Brain microvascular endothelial cell (primary cell): ENCODE measurements at regions not wholly inside any gene's neighbourhood (a gene's known extent, or its start where the extent isn't known, plus 50 kb on each side); places are given as distances from the start of the nearest gene placed in this dataset.
"Not testable (repeated sequence)": the region's sequence is repeated elsewhere in the genome, so short reads cannot be mapped to it uniquely, and the experiment has no call there.

ENCODE experiments used
- DNase-seq: peaks from one replicate; pipeline ENCODE4 v3.0.0-alpha.2; 2020
- H3K27ac ChIP-seq: fragments of 250-450 bp; sonication (Bioruptor Pico); 2 replicates; pipeline ENCODE4 v1.5.1; 2020; ENCODE audit warnings: mild to moderate bottlenecking, moderate library complexity
- H3K27me3 ChIP-seq: fragments of 250-450 bp; sonication (Bioruptor Pico); replicated peaks from 2 replicates; pipeline ENCODE4 v1.5.1; 2020; ENCODE audit warnings: mild to moderate bottlenecking
- H3K36me3 ChIP-seq: fragments of 250-450 bp; sonication (Bioruptor Pico); replicated peaks from 2 replicates; pipeline ENCODE4 v1.5.1; 2020; ENCODE audit warnings: mild to moderate bottlenecking
- H3K4me3 ChIP-seq: 2 replicates; pipeline ENCODE4 v1.5.1; 2011; ENCODE audit warnings: low read depth, mild to moderate bottlenecking, control low read depth, low read length, moderate library complexity
- in situ Hi-C: cut with HindIII; loops from 2 replicates; pipeline ENCODE4 v1.10.0; 2017; ENCODE audit warnings: low sequenced_read_pairs, low pct_ligation_motif_present
- TF ChIP-seq, protein P1 (sequence below): IDR thresholded peaks from 2 replicates; pipeline ENCODE4 v1.5.1; 2011; ENCODE audit warnings: low read depth, mild to moderate bottlenecking, moderate library complexity, low read length, control low read depth, inconsistent platforms; ENCODE audit errors: missing control alignments

DNA sequence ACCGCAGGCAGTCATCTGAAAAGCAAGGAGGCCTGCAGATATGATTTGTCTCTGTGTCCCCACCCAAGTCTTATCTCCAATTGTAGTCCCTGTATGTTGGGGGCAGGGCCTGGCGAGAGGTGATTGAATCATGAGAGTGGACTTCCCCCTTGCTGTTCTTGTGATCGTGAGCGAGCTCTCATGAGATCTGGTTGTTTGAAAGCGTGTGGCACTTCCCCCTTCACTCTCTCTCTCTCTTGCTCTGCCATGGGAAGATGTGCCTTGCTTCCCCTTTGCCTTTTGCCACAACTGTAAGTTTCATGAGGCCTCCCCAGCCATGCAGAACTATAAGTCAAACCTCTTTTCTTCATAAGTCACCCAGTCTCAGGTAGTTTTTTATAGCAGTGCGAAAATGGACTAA, 83.3 kb downstream of the TMCO5A start:
- DNase-seq: no peak
- TF ChIP-seq, protein P1, sequence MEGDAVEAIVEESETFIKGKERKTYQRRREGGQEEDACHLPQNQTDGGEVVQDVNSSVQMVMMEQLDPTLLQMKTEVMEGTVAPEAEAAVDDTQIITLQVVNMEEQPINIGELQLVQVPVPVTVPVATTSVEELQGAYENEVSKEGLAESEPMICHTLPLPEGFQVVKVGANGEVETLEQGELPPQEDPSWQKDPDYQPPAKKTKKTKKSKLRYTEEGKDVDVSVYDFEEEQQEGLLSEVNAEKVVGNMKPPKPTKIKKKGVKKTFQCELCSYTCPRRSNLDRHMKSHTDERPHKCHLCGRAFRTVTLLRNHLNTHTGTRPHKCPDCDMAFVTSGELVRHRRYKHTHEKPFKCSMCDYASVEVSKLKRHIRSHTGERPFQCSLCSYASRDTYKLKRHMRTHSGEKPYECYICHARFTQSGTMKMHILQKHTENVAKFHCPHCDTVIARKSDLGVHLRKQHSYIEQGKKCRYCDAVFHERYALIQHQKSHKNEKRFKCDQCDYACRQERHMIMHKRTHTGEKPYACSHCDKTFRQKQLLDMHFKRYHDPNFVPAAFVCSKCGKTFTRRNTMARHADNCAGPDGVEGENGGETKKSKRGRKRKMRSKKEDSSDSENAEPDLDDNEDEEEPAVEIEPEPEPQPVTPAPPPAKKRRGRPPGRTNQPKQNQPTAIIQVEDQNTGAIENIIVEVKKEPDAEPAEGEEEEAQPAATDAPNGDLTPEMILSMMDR: no peak
- Histone ChIP-seq H3K4me3 (no peak overlapping the region), H3K36me3 (no peaks in the 10 kb centered on the region), H3K27me3 (no peaks in the 10 kb centered on the region), H3K27ac (no peak overlapping the region)
- in situ Hi-C loops: no loop called here

DNA sequence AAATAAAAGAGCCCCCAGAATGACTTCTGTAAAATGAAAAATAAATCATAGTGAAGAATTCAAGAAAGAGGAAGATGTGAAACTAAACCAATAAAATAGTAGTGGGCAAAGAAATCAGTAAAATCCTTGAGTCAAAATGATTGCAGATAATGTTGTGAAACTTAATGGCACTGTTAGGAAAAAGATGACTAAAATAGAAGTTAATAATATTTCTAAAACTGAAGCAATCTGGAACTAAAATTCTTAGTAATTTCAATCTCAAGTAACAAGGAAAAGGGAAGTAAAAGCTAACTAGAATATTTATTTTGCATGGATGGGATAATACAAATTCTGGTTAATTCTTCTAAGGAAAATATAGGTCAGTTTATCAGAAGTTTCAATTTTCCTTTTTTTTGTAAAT, 84.6 kb downstream of the TMCO5A start:
- Histone ChIP-seq H3K27ac (no peak overlapping the region), H3K36me3 (no peaks in the 10 kb centered on the region), H3K27me3 (no peaks in the 10 kb centered on the region), H3K4me3 (no peak overlapping the region)
- no peak for DNase-seq
- TF ChIP-seq, protein P1: no peak
- in situ Hi-C loops: no loop called here

DNA sequence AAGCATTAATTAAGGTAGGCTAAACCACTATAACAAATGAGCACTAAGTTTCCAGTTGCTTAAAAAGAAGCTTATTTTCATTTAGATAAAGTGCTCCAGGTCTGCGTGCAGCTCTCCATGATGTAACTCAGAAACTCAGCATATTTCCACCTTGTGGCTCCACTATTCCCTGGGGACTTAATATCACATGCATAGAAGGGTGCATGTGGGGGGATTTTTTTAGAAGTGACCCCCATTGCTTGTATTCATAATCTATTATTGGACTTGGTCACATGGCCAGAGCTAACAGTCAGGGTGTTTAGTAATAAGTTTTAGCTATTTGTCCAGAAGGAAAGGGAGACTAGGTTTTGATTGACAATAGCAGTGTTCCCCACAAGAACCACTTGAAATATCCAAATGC, 86.8 kb downstream of the TMCO5A start:
- Histone ChIP-seq H3K27ac (no peak overlapping the region), H3K27me3 (no peaks in the 10 kb centered on the region), H3K36me3 (no peaks in the 10 kb centered on the region), H3K4me3 (no peak overlapping the region)
- in situ Hi-C loops: no loop called here
- TF ChIP-seq, protein P1: no peak
- no peak for DNase-seq

DNA sequence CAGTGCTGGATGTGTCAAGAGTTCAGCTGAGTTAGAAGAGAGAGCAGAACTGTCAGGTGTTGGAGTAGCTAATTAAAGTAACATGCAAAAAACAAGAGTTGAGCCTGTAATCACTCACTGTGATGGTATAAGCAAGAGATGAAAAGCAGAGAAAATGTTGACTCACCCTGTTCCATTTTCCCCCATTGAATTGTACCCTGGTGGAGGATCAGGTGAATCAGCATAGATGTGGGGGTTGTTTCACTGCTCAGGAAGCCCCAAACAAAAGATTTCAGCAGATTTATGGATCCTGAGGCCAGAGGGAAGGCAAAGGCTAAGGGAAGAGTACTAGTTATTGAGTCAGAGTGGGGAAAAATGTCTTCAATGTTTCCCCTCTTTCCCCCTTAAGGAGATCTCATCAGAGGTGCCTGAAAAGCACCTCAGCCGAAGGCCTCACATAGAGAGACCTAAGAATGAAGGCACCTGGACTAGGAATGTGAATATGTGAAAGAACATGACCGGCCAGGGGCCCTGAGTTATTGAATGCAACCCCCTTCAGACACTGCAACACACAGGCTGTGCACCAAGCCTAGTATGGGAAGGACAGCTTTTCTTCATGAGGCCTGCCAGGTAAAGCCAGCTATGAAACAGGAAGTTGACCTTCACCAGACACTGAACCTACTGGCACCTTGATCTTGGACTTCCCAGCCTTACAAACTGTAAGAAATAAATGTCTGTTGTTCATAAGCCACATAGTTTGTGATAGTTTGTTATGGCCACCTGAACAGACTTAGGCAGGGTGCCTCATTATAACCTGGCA, 90.1 kb downstream of the TMCO5A start:
- no peak overlapping the region for H3K27ac ChIP-seq
- H3K27me3 ChIP-seq: no peaks in the 10 kb centered on the region
- H3K36me3 ChIP-seq: no peaks in the 10 kb centered on the region
- TF ChIP-seq, protein P1: no peak
- no peak for DNase-seq
- in situ Hi-C loops: no loop called here
- H3K4me3 ChIP-seq: no peak overlapping the region

DNA sequence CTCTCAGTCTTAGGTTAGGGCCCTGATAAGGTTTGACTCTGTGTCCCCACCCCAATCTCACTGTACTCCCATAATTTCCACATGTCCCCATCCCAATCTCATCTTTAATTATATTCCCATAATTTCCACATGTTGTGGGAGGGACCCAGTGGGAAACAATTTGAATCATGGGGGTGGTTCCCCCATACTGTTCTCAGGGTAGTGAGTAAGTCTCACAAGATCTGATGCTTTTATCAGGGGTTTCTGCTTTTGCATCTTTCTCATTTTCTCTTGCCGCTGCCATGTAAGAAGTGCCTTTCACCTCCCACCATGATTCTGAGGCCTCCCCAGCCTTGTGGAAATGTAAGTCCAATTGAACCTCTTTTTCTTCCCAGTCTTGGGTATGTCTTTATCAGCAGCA, 91.2 kb downstream of the TMCO5A start:
- in situ Hi-C loops, H3K27me3 ChIP-seq, H3K27ac ChIP-seq, H3K4me3 ChIP-seq, DNase-seq, H3K36me3 ChIP-seq: not testable (repeated sequence)

DNA sequence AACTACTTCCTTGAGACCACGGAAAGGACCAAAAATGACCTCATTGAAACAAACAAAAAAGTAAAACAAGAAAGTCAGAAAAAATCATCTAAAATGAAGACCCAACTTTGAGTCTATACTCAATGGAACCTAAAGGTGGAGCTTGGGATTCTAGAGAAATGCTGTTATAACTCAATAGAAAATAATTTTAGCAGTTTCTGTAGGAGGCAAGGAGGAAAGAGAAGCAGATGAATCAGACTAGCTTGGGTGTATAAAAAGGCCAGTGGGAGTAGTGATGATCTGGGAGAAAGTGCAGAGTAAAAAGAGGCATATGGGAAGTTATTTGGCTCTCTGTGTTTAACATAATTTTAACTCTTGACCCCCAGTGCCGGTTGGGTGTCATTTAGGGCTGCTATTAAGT, 94.4 kb downstream of the TMCO5A start:
- in situ Hi-C loops: no loop called here
- Histone ChIP-seq H3K27ac (no peak overlapping the region), H3K36me3 (no peaks in the 10 kb centered on the region), H3K27me3 (no peaks in the 10 kb centered on the region), H3K4me3 (no peak overlapping the region)
- DNase-seq: no peak
- TF ChIP-seq, protein P1: peak; percentile 18
